H9 (cell line): ENCODE measurements at regions not wholly inside any gene's neighbourhood (a gene's known extent, or its start where the extent isn't known, plus 50 kb on each side); places are given as distances from the start of the nearest gene placed in this dataset.

Experiments used
- DNase-seq: peaks from one replicate; pipeline ENCODE4 v3.0.0-alpha.2; 2017
- H2AFZ ChIP-seq: one replicate; pipeline ENCODE4 v1.6.1; 2013; ENCODE audit warnings: mild to moderate bottlenecking, low read length, control low read depth, moderate library complexity
- H2AK5ac ChIP-seq: 2 replicates; pipeline ENCODE4 v1.6.1; 2013; ENCODE audit warnings: low read length, control low read depth, mixed read lengths; ENCODE audit not compliant: insufficient read length
- H2BK120ac ChIP-seq: one replicate; pipeline ENCODE4 v1.6.1; 2013; ENCODE audit warnings: low read depth, mild to moderate bottlenecking, low read length, control low read depth, inconsistent platforms; ENCODE audit not compliant: poor library complexity, severe bottlenecking
- H2BK12ac ChIP-seq: 2 replicates; pipeline ENCODE4 v1.6.1; 2013; ENCODE audit warnings: low read length, control low read depth, mixed read lengths, low read depth; ENCODE audit not compliant: insufficient read length
- H2BK15ac ChIP-seq: 2 replicates; pipeline ENCODE4 v1.6.1; 2013; ENCODE audit warnings: low read depth, low read length, control low read depth
- H2BK20ac ChIP-seq: one replicate; pipeline ENCODE4 v1.6.1; 2013; ENCODE audit warnings: low read depth, mild to moderate bottlenecking, low read length, control low read depth, inconsistent platforms; ENCODE audit not compliant: poor library complexity, severe bottlenecking
- H2BK5ac ChIP-seq: 2 replicates; pipeline ENCODE4 v1.6.1; 2013; ENCODE audit warnings: low read length, control low read depth, mixed read lengths; ENCODE audit not compliant: insufficient read length
- H3K14ac ChIP-seq: 2 replicates; pipeline ENCODE4 v1.6.1; 2013; ENCODE audit warnings: low read length, control low read depth; ENCODE audit not compliant: insufficient read depth
- H3K18ac ChIP-seq: 2 replicates; pipeline ENCODE4 v1.6.1; 2013; ENCODE audit warnings: low read depth, mild to moderate bottlenecking, mixed read lengths, low read length, control low read depth; ENCODE audit not compliant: insufficient read length
- H3K23ac ChIP-seq: 2 replicates; pipeline ENCODE4 v1.6.1; 2013; ENCODE audit warnings: low read length, control low read depth, mixed read lengths, low read depth; ENCODE audit not compliant: insufficient read length
- H3K23me2 ChIP-seq: 2 replicates; pipeline ENCODE4 v1.6.1; 2013; ENCODE audit warnings: low read depth, mild to moderate bottlenecking, mixed read lengths, low read length, control low read depth; ENCODE audit not compliant: insufficient read length, poor library complexity, severe bottlenecking
- H3K27ac ChIP-seq: 2 replicates; pipeline ENCODE4 v1.5.1; 2013; ENCODE audit warnings: low read length, control low read depth, mixed read lengths, low read depth; ENCODE audit not compliant: insufficient read length
- H3K27me3 ChIP-seq: 2 replicates; pipeline ENCODE4 v1.6.1; 2013; ENCODE audit warnings: low read length, control low read depth, inconsistent platforms; ENCODE audit not compliant: insufficient read depth
- H3K4ac ChIP-seq: 2 replicates; pipeline ENCODE4 v1.6.1; 2013; ENCODE audit warnings: low read depth, mild to moderate bottlenecking, control low read depth, inconsistent platforms, low read length, moderate library complexity
- H3K4me1 ChIP-seq: 2 replicates; pipeline ENCODE4 v1.6.1; 2013; ENCODE audit warnings: low read length, control low read depth, inconsistent platforms; ENCODE audit not compliant: insufficient read depth
- H3K4me2 ChIP-seq: 2 replicates; pipeline ENCODE4 v1.6.1; 2013; ENCODE audit warnings: low read length, control low read depth, mixed read lengths; ENCODE audit not compliant: insufficient read length, insufficient read depth
- H3K56ac ChIP-seq: 2 replicates; pipeline ENCODE4 v1.6.1; 2013; ENCODE audit warnings: low read depth, mild to moderate bottlenecking, mixed read lengths, low read length, control low read depth; ENCODE audit not compliant: insufficient read length
- H3K79me1 ChIP-seq: 2 replicates; pipeline ENCODE4 v1.6.1; 2013; ENCODE audit warnings: low read depth, mild to moderate bottlenecking, moderate library complexity, low read length, control low read depth, inconsistent platforms; ENCODE audit not compliant: insufficient read depth, poor library complexity, severe bottlenecking
- H3K79me2 ChIP-seq: 2 replicates; pipeline ENCODE4 v1.6.1; 2013; ENCODE audit warnings: low read length, control low read depth, inconsistent platforms; ENCODE audit not compliant: insufficient read depth
- H3K9ac ChIP-seq: 2 replicates; pipeline ENCODE4 v1.6.1; 2013; ENCODE audit warnings: low read length, control low read depth, mixed read lengths; ENCODE audit not compliant: insufficient read length; ENCODE audit errors: extremely low read depth
- H3K9me3 ChIP-seq: one replicate; pipeline ENCODE4 v1.6.1; 2013; ENCODE audit warnings: low read depth, low read length, inconsistent platforms; ENCODE audit not compliant: control insufficient read depth
- H3T11ph ChIP-seq: one replicate; pipeline ENCODE4 v1.6.1; 2013; ENCODE audit warnings: mild to moderate bottlenecking, low read length, control low read depth, inconsistent platforms
- H4K20me1 ChIP-seq: one replicate; pipeline ENCODE4 v1.6.1; 2013; ENCODE audit not compliant: control insufficient read depth, insufficient read length, insufficient read depth
- H4K5ac ChIP-seq: 2 replicates; pipeline ENCODE4 v1.6.1; 2013; ENCODE audit warnings: low read depth, mild to moderate bottlenecking, mixed read lengths, low read length, control low read depth; ENCODE audit not compliant: insufficient read length
- H4K8ac ChIP-seq: replicated peaks from 2 replicates; pipeline ENCODE4 v1.6.1; 2013; ENCODE audit warnings: low read length, control low read depth, mixed read lengths, low read depth; ENCODE audit not compliant: insufficient read length
- H4K91ac ChIP-seq: 2 replicates; pipeline ENCODE4 v1.6.1; 2013; ENCODE audit warnings: low read depth, mild to moderate bottlenecking, moderate library complexity, mixed read lengths, low read length, control low read depth; ENCODE audit not compliant: insufficient read length
- H3K27ac Mint-ChIP-seq, 3 experiments: 2 replicates in 2 of 3; 3 replicates in 1 of 3; pipeline ENCODE4 v1.8.0; 2020 to 2021; ENCODE audit warnings: mixed read lengths in 3 of 3, mild to moderate bottlenecking in 1 of 3, moderate library complexity in 1 of 3
- H3K27me3 Mint-ChIP-seq: 2 replicates; pipeline ENCODE4 v1.8.0; 2021; ENCODE audit warnings: low read depth, mild to moderate bottlenecking, moderate library complexity, mixed read lengths
- H3K36me3 Mint-ChIP-seq, 3 experiments: 2 replicates in 2 of 3; 3 replicates in 1 of 3; pipeline ENCODE4 v1.8.0; 2020 to 2021; ENCODE audit warnings: low read depth in 3 of 3, mixed read lengths in 3 of 3; ENCODE audit not compliant: insufficient read depth in 1 of 3
- H3K4me1 Mint-ChIP-seq, 2 experiments: 2 replicates each; pipeline ENCODE4 v1.8.0; 2020; ENCODE audit warnings: mixed read lengths in 2 of 2
- H3K4me3 Mint-ChIP-seq, 2 experiments: 2 replicates in 1 of 2; 3 replicates in 1 of 2; pipeline ENCODE4 v1.8.0; 2020 to 2021; ENCODE audit warnings: mild to moderate bottlenecking in 2 of 2, mixed read lengths in 2 of 2, moderate library complexity in 1 of 2
- H3K9me3 Mint-ChIP-seq, 2 experiments: 2 replicates in 1 of 2; 3 replicates in 1 of 2; pipeline ENCODE4 v1.8.0; 2020; ENCODE audit warnings: mild to moderate bottlenecking in 2 of 2, mixed read lengths in 2 of 2, moderate library complexity in 1 of 2
- CTCF ChIP-seq: fragments of 200-600 bp; sonication (generic); conservative IDR thresholded peaks from 3 replicates; pipeline ENCODE4 v1.8.0; 2021; ENCODE audit warnings: antibody characterized with exemption, mild to moderate bottlenecking
- WGBS: extraction: QIAGEN DNeasy Blood & Tissue Kit; methylation state at CpG from one replicate; pipeline ENCODE4 v1.1.7; 2013; ENCODE audit warnings: missing lambda C conversion rate, low lambda C conversion rate, mixed read lengths; ENCODE audit not compliant: insufficient read length; ENCODE audit errors: extremely low coverage; 5-methylcytosine and 5-hydroxymethylcytosine counted together

DNA sequence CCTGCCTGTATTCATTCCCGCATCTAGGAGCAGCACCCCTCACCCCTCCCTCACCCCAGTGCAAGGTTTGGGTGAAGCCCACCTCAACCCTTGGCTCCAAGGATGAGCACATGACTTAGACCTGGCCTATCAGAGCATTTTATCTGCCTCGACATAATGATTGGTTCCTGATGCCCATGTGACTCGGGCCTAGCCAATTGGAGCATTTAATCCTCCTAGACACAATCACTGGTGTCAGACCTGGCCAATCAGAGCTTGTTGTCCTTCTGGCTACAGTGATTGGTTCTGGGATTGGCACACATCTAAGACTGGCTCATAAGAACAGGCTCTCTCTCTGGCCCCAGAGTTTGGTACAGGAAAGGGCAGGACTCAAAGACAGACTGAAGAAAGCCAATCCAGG lies 73.1 kb upstream of the MYL2 start:
- Histone ChIP-seq H3K4me1 (no peaks in the 10 kb centered on the region), H2AFZ (no peak overlapping the region), H3K23ac (no peak overlapping the region), H2BK15ac (no peak overlapping the region), H3K79me2 (no peaks in the 10 kb centered on the region), H2BK120ac (no peak overlapping the region), H3K56ac (no peak overlapping the region), H3K23me2 (no peaks in the 10 kb centered on the region), H3K9me3 (peaks cover 8% of the 10 kb centered on the region), H3K14ac (no peak overlapping the region), H2AK5ac (no peak overlapping the region), H2BK12ac (no peak overlapping the region), H3T11ph (no peak overlapping the region), H3K27ac (no peak overlapping the region), H4K5ac (no peak overlapping the region), H4K91ac (no peak overlapping the region), H4K8ac (no peak overlapping the region), H3K27me3 (no peaks in the 10 kb centered on the region), H3K9ac (no peak overlapping the region), H2BK20ac (no peak overlapping the region), H3K4me2 (no peak overlapping the region), H2BK5ac (no peak overlapping the region), H4K20me1 (no peaks in the 10 kb centered on the region), H3K79me1 (no peaks in the 10 kb centered on the region), H3K18ac (no peak overlapping the region), H3K4ac (no peak overlapping the region)
- no peak for TF ChIP-seq CTCF
- peaks cover 5 to 8% of the 10 kb centered on the region in 2 experiments; a peak in 4 of 5 replicates for H3K9me3 Mint-ChIP-seq
- DNase-seq: no peak
- H3K4me3 Mint-ChIP-seq: no peak overlapping the region
- H3K4me1 Mint-ChIP-seq: peaks cover 0 to 5% of the 10 kb centered on the region in 2 experiments; a peak in 2 of 4 replicates
- H3K27ac Mint-ChIP-seq: no peak overlapping the region
- no peaks in the 10 kb centered on the region for H3K36me3 Mint-ChIP-seq
- peaks cover 11% of the 10 kb centered on the region for H3K27me3 Mint-ChIP-seq
- WGBS: no CpG with 5 or more reads among the region's 3 CpGs
